SU-DHL-6 (cell line): ENCODE measurements at regions not wholly inside any gene's neighbourhood (a gene's known extent, or its start where the extent isn't known, plus 50 kb on each side); places are given as distances from the start of the nearest gene placed in this dataset.

Source experiments
- EZH2phosphoT487 ChIP-seq: fragments of 200-600 bp; sonication (generic), shearing (Covaris generic); conservative IDR thresholded peaks from 2 replicates; pipeline ENCODE4 v1.6.1; 2018; ENCODE audit warnings: mild to moderate bottlenecking, antibody characterized with exemption, low read length, moderate library complexity, mixed read lengths
- TF ChIP-seq, protein P1 (sequence below): fragments of 200-600 bp; sonication (generic); IDR thresholded peaks from one replicate; pipeline ENCODE4 v1.5.1; 2017; ENCODE audit warnings: antibody characterized with exemption, mild to moderate bottlenecking, low read length, moderate library complexity; ENCODE audit not compliant: insufficient read depth, poor library complexity, severe bottlenecking

DNA sequence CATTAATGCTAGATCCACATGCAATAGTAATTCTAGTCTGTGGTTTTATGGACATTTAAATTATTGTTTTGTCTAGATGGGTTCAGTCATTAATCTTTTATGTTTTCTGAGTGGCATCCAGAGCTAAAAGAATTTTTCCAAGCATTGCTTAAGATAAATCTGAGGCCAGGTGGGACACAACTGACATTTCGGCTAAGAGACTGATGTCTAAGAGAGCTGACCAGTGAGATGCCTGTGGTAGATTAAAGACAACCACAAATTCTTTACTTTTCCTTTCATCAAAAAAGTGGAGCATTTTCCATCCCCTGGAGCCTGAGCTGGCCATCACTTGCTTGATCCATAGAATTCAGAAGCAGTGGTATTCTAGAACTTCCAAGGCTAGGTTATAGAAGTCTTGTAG, 182.2 kb downstream of the NRP2 start:
- TF ChIP-seq, protein P1, sequence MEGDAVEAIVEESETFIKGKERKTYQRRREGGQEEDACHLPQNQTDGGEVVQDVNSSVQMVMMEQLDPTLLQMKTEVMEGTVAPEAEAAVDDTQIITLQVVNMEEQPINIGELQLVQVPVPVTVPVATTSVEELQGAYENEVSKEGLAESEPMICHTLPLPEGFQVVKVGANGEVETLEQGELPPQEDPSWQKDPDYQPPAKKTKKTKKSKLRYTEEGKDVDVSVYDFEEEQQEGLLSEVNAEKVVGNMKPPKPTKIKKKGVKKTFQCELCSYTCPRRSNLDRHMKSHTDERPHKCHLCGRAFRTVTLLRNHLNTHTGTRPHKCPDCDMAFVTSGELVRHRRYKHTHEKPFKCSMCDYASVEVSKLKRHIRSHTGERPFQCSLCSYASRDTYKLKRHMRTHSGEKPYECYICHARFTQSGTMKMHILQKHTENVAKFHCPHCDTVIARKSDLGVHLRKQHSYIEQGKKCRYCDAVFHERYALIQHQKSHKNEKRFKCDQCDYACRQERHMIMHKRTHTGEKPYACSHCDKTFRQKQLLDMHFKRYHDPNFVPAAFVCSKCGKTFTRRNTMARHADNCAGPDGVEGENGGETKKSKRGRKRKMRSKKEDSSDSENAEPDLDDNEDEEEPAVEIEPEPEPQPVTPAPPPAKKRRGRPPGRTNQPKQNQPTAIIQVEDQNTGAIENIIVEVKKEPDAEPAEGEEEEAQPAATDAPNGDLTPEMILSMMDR = no peak
- no peak for TF ChIP-seq EZH2phosphoT487
